Breast epithelium (tissue), 4 donors: ENCODE measurements at regions not wholly inside any gene's neighbourhood (a gene's known extent, or its start where the extent isn't known, plus 50 kb on each side); places are given as distances from the start of the nearest gene placed in this dataset.

Experiments
- DNase-seq, 2 donors: peaks; one replicate each; pipeline ENCODE4 v3.0.0-alpha.2; 2019; ENCODE audit warnings: low spot score in 2 of 2
- H3K27ac ChIP-seq, 2 donors: fragments of 200-600 bp; sonication (generic) in 1 of 2; one replicate each; pipeline ENCODE4 v1.5.1; 2016 to 2019; ENCODE audit warnings: mild to moderate bottlenecking in 1 of 2
- H3K27me3 ChIP-seq, 2 donors: fragments of 200-600 bp; sonication (generic) in 1 of 2; one replicate each; pipeline versions ENCODE4 v1.5.1 to v1.6.0; 2017 to 2019; ENCODE audit warnings: control low read depth in 1 of 2, mild to moderate bottlenecking in 1 of 2
- H3K36me3 ChIP-seq: fragments of 200-600 bp; one replicate; pipeline ENCODE4 v1.5.1; 2019
- H3K4me1 ChIP-seq, 2 donors: fragments of 200-600 bp; sonication (generic); one replicate each; pipeline ENCODE4 v1.5.1; 2016 to 2019; ENCODE audit warnings: control low read depth in 1 of 2
- H3K4me3 ChIP-seq, 3 donors: fragments of 200-600 bp; sonication (generic); 1 replicate in 2 of 3; 2 replicates in 1 of 3; pipeline ENCODE4 v1.5.1; 2016 to 2019; ENCODE audit warnings: mild to moderate bottlenecking in 3 of 3, moderate library complexity in 2 of 3
- H3K9me3 ChIP-seq, 2 donors: fragments of 200-600 bp; sonication (generic) in 1 of 2; one replicate each; pipeline ENCODE4 v1.5.1; 2016 to 2019; ENCODE audit warnings: control low read depth in 1 of 2
- POLR2A ChIP-seq: fragments of 450-650 bp; IDR thresholded peaks from one replicate; pipeline ENCODE4 v1.6.1; 2016; ENCODE audit warnings: antibody characterized with exemption, mild to moderate bottlenecking, moderate library complexity
- POLR2AphosphoS5 ChIP-seq, 3 donors: sonication (generic); formaldehyde crosslinking; IDR thresholded peaks; one replicate each; pipeline ENCODE4 v1.6.1; 2017; ENCODE audit warnings: antibody characterized with exemption in 3 of 3
- intact Hi-C: fragments of 100-400 bp; cut with DNase I; formaldehyde crosslinking; loops from one replicate; pipeline ENCODE4 v1.15.1; 2023; ENCODE audit warnings: low total_unique reads
- TF ChIP-seq, protein P1 (sequence below), 3 donors: fragments of 450-650 bp; IDR thresholded peaks; one replicate each; pipeline ENCODE4 v1.5.1; 2016 to 2017; ENCODE audit warnings: antibody characterized with exemption in 3 of 3, mild to moderate bottlenecking in 3 of 3, moderate library complexity in 3 of 3

DNA sequence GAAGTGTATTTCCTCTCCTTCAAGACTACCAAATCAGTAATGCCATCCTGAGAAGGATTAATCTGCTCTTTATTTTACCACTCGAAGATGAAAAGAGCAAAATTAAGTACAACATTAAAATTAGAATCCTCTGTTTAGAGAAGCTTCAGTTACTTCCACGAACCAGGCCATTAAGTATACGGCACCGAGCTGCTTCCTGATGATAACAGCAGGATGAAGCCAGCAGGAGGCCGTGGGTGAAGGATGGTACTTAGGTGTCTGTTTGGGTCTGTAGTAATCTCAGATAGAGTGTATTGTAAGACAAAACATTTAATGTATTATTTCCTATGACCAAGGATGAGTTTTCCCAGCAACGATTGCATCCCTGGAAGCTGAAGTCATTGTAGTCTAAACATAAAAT lies 362.8 kb downstream of the SFMBT2 start:
- Histone ChIP-seq H3K4me3 (no peak overlapping the region), H3K9me3 (peaks cover 0 to 7% of the 10 kb centered on the region in 2 donors), H3K27ac (no peak overlapping the region), H3K4me1 (no peaks in the 10 kb centered on the region), H3K27me3 (no peaks in the 10 kb centered on the region), H3K36me3 (no peaks in the 10 kb centered on the region)
- DNase-seq: no peak
- TF ChIP-seq, protein P1, sequence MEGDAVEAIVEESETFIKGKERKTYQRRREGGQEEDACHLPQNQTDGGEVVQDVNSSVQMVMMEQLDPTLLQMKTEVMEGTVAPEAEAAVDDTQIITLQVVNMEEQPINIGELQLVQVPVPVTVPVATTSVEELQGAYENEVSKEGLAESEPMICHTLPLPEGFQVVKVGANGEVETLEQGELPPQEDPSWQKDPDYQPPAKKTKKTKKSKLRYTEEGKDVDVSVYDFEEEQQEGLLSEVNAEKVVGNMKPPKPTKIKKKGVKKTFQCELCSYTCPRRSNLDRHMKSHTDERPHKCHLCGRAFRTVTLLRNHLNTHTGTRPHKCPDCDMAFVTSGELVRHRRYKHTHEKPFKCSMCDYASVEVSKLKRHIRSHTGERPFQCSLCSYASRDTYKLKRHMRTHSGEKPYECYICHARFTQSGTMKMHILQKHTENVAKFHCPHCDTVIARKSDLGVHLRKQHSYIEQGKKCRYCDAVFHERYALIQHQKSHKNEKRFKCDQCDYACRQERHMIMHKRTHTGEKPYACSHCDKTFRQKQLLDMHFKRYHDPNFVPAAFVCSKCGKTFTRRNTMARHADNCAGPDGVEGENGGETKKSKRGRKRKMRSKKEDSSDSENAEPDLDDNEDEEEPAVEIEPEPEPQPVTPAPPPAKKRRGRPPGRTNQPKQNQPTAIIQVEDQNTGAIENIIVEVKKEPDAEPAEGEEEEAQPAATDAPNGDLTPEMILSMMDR (IDR thresholded peaks at IDR 0.05): no peak
- no peak for TF ChIP-seq POLR2AphosphoS5 (IDR thresholded peaks at IDR 0.05)
- intact Hi-C loops: no loop called here

DNA sequence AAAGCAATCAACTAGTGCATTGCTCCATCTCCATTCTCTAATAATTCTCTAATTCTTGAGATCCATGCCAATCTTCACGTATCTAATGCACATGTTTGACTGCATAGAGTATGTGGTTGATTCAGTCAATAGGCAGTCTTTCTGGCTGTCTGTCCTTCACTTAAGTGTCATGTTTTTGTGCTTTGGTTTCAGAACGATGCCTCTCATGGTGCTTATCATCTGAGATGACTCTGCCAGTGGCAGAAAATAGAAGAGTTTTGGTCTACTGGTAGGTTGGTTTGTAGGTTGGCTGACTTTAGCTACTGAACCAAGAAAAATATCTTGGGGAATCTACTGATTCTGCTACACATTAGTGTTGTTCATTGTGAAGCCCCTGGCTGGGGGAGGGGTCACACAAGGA lies 364.2 kb downstream of the SFMBT2 start:
- intact Hi-C loops: no loop called here
- Histone ChIP-seq H3K4me1 (no peaks in the 10 kb centered on the region), H3K27me3 (no peaks in the 10 kb centered on the region), H3K36me3 (no peaks in the 10 kb centered on the region), H3K27ac (no peak overlapping the region), H3K9me3 (peaks cover 0 to 7% of the 10 kb centered on the region in 2 donors), H3K4me3 (no peak overlapping the region)
- TF ChIP-seq, protein P1 (IDR thresholded peaks at IDR 0.05): no peak
- TF ChIP-seq POLR2A (no peak), POLR2AphosphoS5 (IDR thresholded peaks at IDR 0.05) (no peak)
- no peak for DNase-seq

DNA sequence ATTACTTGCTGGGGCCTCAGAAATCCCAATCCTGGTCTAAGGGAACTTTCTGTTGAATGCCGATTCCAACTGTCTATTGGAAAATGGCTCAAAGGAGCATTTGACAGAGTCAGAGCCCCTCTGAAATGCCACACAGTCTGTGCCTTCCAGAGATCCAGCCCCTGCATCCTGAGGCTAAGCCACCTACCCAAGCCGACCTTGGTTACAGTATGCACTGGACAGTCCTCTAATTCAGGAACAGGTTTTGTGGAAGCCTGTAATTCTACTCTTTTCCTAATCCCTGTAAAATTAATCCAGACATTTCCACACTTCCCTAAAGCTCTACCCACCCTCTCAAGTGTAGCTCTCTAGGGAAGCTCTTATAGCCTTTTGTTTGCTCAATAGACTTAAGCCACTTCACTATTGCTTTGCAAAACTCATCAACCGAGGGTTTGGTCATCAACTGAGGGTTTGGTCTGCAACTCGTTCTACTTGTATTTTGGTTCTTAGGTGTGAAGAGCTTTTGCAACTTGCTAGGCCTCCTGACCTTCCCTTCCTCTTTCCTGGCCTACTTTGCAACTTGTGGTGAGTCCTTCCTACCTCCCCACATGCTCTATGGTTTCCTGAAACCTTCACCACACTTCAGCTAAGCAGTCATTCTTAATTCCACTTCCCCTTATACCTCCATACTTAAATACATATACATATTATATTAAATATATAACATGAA lies 364.8 kb downstream of the SFMBT2 start:
- Histone ChIP-seq H3K36me3 (no peaks in the 10 kb centered on the region), H3K9me3 (peaks cover 0 to 7% of the 10 kb centered on the region in 2 donors), H3K27ac (no peak overlapping the region), H3K4me1 (no peaks in the 10 kb centered on the region), H3K27me3 (no peaks in the 10 kb centered on the region), H3K4me3 (no peak overlapping the region)
- intact Hi-C loops: no loop called here
- TF ChIP-seq, protein P1 (IDR thresholded peaks at IDR 0.05): no peak
- TF ChIP-seq POLR2AphosphoS5 (IDR thresholded peaks at IDR 0.05): no peak
- TF ChIP-seq POLR2A: no peak
- DNase-seq: no peak

DNA sequence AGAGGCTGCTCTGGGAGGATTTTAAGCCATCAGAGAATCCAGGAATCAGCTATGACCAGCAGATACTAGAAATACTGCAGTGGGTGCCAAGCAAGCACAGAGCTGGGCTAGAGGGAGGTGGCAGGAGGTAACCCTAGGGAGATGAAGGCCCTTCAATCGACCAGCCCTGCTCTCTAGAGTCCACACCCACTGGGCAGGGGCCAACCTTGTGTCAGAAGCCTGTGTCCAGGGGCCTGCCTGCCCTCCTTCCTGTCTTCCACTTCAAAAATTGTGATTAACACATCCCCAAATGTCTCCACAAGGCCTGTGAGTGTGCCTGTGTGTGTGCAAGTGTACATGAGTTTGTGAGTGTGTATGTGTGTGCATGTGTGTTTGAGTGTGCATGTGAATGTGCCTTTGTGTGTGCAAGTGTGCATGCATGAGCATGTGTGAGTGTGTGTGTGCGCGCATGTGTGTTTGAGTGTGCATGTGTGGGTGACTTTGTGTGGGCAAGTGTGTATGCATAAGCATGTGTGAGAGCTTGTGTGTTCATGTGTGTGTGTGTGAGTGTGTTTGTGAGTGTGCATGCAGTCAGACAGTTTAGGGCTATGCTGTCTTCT lies 367.7 kb downstream of the SFMBT2 start:
- Histone ChIP-seq H3K27ac (no peak overlapping the region), H3K4me3 (no peak overlapping the region), H3K4me1 (no peaks in the 10 kb centered on the region), H3K9me3 (no peaks in the 10 kb centered on the region), H3K36me3 (no peaks in the 10 kb centered on the region), H3K27me3 (no peaks in the 10 kb centered on the region)
- intact Hi-C loops: no loop called here
- TF ChIP-seq POLR2A: no peak
- TF ChIP-seq, protein P1 (IDR thresholded peaks at IDR 0.05): no peak
- TF ChIP-seq POLR2AphosphoS5 (IDR thresholded peaks at IDR 0.05): no peak
- DNase-seq: no peak

DNA sequence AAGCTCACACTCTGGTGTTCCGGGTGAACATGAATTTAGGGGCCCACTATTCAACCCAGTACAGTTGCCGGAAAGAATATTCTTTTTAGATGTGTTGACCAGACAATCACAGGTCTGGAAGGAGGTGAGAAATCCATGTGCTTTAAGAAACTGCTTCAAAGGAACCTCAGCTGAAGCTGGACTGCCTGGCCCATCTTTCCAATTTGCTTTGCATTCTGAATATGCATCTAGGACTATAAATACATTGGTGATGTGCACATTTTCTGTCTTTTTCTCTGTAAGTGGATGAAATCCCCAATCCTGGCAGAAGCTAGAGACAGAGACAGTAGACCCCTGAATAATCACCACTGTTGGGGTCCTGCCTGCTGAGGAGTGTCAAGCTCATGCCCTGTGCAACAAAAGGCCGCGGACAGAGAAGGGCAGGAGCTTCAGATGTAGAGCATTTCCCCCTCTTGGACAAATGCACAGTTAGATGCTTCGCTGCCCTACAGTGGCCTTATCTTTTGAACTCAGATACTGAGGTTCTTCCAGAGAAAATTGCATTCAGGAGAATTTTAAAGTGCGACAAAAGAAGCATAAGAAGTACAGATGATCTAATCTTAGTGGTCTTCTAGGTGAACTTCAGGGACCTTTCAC lies 368.3 kb downstream of the SFMBT2 start:
- H3K27me3 ChIP-seq: no peaks in the 10 kb centered on the region
- no peaks in the 10 kb centered on the region for H3K4me1 ChIP-seq
- H3K36me3 ChIP-seq: no peaks in the 10 kb centered on the region
- H3K4me3 ChIP-seq: no peak overlapping the region
- no peak for DNase-seq
- H3K27ac ChIP-seq: no peak overlapping the region
- H3K9me3 ChIP-seq: no peaks in the 10 kb centered on the region
- intact Hi-C loops: no loop called here
- TF ChIP-seq, protein P1 (IDR thresholded peaks at IDR 0.05): no peak
- TF ChIP-seq POLR2AphosphoS5 (IDR thresholded peaks at IDR 0.05) (no peak), POLR2A (no peak)
